Epithelial cell of proximal tubule (primary cell): ENCODE measurements at regions not wholly inside any gene's neighbourhood (a gene's known extent, or its start where the extent isn't known, plus 50 kb on each side); places are given as distances from the start of the nearest gene placed in this dataset.
A peak's percentile ranks its signal among the peaks of the same experiment; 100 is the strongest.

Source experiments
- DNase-seq: peaks from one replicate; pipeline ENCODE4 v3.0.0-alpha.2; 2011; ENCODE audit warnings: low read depth
- H3K4me3 ChIP-seq: 2 replicates; pipeline ENCODE4 v1.5.1; 2011; ENCODE audit warnings: low read depth, mild to moderate bottlenecking, low read length
- TF ChIP-seq, protein P1 (sequence below): conservative IDR thresholded peaks from 2 replicates; pipeline ENCODE4 v1.5.1; 2012; ENCODE audit warnings: low read depth, mild to moderate bottlenecking, low read length

DNA sequence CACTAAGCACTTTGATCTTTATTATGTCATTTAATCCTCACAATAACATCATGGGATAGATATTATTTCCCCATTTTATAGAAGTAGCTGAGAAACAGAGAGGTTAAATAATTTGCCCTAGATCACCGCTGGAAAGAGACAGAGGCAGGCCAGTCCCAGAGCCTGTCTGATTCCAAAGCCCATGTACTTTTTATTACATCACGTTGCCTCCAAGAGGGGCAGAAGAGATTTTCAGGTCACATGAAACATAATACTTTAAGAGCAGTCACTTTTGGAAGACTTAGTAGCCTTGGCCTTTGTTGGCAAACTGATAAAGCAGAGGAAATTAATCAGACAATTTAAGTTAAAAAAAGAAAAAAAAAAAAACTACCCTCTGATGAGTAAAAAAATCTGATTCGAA is 200.2 kb upstream of the ARHGAP20 start:
- DNase-seq, result no peak
- TF ChIP-seq, protein P1, sequence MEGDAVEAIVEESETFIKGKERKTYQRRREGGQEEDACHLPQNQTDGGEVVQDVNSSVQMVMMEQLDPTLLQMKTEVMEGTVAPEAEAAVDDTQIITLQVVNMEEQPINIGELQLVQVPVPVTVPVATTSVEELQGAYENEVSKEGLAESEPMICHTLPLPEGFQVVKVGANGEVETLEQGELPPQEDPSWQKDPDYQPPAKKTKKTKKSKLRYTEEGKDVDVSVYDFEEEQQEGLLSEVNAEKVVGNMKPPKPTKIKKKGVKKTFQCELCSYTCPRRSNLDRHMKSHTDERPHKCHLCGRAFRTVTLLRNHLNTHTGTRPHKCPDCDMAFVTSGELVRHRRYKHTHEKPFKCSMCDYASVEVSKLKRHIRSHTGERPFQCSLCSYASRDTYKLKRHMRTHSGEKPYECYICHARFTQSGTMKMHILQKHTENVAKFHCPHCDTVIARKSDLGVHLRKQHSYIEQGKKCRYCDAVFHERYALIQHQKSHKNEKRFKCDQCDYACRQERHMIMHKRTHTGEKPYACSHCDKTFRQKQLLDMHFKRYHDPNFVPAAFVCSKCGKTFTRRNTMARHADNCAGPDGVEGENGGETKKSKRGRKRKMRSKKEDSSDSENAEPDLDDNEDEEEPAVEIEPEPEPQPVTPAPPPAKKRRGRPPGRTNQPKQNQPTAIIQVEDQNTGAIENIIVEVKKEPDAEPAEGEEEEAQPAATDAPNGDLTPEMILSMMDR, result no peak
- no peak overlapping the region for H3K4me3 ChIP-seq

DNA sequence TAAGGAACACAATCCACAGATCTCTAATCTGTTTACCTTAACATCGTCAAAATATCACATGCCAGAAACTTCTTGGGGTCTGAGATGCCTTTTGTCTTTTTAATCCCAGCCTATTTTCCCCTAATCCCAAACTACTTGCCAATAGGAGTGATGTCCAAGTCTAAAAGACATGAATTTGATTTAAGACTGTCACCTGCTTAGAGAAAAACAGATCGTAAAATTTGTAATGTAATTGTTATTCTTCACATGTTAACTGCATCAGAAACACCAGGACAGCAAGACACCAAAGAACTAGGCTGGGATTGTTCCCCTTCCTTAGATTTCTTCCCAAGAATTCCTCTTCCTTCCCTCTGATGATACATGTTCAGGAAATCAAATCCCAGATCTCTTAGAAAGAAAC is 198.1 kb upstream of the ARHGAP20 start:
- no peak overlapping the region for H3K4me3 ChIP-seq
- no peak for DNase-seq
- TF ChIP-seq, protein P1, result no peak

DNA sequence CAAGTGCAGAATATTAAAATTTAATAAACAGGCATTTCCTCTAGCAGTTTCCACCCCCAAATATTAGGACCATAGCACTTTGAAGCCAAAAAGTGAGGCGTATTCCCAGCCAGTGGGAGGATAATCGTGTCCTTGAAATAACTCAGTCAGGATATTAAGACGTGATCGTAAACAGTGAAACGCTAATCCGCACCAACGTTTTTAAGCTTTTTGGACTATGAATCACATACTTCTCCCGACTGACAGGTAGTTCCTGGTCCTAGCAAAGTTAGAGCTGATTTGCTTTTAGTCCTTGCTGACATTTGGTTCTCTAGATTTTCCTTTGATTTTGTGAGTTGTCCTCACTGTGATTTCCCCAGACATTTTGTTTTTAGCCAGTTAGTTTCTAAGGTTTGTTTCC is 197.1 kb upstream of the ARHGAP20 start:
- H3K4me3 ChIP-seq, result no peak overlapping the region
- DNase-seq, result no peak
- TF ChIP-seq, protein P1, result no peak

DNA sequence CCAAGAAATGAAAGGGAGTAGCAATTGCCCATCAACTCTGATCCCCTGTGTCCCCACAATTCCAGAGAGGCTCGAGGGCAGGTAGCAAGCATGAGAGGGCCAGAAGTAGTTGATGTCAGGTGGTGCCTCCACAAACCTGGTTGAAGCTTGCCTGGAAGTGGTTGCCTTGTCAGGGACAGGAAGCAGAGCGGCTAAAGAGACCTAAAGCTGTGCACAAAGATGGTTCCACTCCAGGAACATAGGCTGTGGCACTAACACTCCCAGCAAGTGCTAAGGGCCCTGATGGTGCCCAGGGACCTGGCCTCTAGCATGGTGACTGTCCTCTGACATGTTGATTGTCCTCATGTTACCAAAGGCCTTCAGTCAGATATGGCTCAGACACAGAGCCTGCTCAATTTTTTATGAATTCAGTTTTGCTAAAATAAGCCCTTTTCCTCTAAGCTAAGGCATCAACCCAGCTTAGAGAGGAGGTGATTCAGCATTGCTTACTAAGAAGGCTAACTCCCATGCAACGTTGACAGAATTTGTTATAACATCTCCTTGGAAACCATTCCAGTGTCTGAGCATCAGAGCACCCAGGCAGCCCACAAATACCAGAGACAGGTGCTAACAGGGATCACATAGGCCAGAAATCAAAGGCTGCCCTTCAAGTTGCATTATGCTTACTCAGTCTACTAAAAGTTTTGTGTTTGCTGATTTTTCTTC is 196.3 kb upstream of the ARHGAP20 start:
- no peak overlapping the region for H3K4me3 ChIP-seq
- DNase-seq, result peak; percentile 95
- TF ChIP-seq, protein P1, result no peak

DNA sequence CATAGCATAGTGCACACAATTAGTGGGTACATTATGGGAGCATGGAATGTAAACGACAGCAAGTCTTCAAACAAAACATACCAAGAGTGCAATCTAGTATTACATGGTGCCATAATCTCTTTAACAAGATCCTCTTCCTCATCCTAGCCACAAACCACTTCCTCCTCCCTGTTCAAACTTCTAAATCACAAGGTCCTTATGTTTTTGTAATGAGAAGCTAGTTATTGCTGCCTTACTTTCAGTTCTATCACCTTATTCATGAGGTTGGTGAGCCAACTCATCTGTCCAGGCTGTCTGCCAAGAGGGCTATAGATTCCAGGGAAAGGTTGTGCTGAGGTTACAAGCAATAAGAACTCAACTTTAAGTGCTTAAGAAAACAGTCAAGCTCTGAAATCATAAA is 195.4 kb upstream of the ARHGAP20 start:
- no peak overlapping the region for H3K4me3 ChIP-seq
- TF ChIP-seq, protein P1, result no peak
- peak; percentile 96 for DNase-seq

DNA sequence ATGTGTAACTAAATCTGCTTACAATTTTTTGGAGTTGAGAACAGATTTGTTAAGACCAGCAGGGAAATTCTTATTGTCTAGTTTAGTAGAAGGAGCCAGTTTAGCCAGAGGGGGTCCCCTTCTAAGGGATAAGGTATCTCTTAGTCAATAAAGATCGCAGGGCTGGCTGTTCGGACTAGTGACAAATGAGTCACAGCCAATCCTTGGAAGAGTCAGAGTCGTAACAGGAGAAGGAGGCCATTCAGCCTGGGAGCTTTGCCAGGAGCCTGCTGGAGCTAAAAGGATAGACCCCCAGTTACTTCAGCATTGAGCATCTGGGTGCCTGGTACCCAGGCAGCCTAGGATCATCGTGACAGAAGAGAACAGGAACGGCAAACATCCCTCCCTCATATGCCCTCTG is 191.6 kb upstream of the ARHGAP20 start:
- no peak for DNase-seq
- TF ChIP-seq, protein P1, result no peak
- no peak overlapping the region for H3K4me3 ChIP-seq

DNA sequence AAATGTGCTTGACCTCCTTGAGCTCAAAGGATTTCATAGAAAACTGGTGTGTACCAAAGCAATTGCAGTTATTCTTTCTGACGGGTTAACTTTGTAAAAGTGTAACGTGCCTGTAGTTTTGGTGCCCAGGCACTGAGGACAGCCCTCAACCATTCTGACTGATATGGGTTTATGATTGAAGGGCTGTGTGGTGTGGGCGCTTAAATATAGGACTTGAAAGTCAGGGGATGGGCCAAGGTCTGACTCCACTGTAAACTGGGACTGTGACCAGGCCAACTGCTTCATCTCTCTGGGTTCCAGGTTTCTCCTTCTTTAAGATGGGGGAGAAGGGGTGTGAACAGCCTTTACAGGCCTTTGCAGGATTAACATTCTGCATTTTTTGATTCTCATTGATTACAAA is 191.1 kb upstream of the ARHGAP20 start:
- no peak overlapping the region for H3K4me3 ChIP-seq
- TF ChIP-seq, protein P1, result no peak
- DNase-seq, result no peak
